ENCODE measurements at regions not wholly inside any gene's neighbourhood (a gene's known extent, or its start where the extent isn't known, plus 50 kb on each side); places are given as distances from the start of the nearest gene placed in this dataset.

DNA sequence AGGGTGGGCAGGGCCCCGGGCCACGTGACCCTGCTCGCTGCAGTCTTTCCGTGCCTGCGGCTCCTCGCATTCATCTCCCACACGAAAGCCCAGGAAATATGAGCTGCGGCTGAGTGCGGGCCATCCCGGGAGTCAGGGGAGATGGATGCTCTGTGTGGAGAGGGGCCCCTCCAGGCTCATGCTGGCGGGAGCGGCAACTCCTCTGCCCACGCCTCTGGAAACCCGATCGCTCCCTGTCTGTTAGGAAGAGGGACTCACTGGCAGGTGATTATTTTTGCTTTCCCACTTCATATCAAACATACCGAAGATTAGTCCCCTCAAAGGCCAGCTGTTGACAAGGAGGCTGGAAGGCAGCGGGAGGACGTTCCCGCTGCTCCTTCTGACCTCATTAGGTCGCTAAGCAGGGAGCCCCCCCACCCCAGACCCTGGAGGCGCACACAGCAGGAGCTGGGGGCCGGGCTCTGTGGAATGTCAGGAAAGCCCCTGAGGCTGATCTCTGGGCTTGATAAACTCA is 228.5 kb downstream of the FOXL1 start:
- no peak for DNase-seq (ENCODE audit: low read depth)

DNA sequence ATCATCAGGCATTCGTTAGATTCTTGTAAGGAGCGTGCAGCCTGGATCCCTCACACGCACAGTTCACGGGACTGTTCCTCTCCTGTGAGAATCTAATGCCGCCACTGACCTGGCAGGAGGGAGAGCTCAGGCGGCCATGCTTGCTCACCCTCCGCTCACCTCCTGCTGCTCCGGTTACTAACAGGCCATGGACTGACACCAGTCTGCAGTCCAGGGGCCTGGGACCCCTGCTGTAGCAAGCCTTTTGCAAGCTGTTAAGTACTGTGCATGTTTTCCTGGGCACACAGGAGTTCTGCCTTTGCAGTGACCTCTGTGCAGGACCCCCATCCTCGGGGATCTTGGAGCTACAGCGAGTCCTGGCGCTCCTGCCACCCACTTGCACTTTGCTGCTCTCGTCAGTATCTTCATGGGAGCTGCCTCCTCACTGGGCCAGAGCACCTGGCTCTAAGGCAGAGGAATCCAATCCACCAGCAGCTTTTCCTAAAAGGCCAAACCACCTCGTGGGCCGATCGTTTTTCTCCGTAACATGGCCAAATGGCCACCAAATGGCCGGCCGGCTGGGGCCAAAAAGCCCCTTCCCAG is 230.6 kb downstream of the FOXL1 start:
- DNase-seq (ENCODE audit: low read depth), result no peak

DNA sequence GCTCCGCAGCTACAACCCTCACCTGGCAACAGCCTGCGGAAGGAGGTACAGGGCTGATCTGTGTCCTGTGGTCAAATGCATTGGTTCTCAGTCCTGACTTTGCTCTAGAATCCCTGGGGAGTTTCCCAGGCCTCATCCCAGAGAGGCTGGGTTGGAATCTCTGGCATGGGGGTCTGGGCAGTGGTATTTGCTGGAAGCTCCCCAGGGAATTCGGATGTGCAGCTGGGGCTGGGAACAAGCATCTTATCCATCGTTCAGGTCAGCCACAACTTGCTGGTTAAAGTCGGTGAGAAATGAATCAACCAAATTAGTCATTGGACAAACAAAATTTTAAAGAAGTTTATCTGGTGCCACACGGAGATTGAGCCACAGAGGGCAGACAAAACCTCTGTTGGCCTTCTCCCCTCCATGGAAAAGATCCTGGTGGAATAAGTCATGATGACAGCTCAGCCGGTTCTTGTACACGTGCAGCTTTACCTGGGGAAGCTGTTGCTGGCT is 231.2 kb downstream of the FOXL1 start:
- DNase-seq (ENCODE audit: low read depth), result no peak

DNA sequence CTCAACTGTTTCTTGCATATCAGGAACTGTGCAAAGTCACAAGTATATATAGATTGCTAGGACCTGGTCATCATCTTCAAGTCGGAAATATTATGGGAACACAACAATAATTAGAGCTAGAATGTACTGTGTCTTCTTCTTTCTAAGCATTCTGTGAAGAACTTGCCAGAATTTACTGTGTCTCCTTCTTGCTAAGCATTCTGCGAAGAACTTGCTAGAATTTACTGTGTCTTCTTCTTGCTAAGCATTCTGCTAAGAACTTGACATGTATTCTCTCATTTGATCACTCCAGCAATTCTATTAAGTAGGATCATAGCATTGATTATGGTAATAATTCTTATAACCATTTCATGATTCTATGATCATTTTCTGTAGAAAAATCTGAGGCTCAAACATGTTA is 231.7 kb downstream of the FOXL1 start:
- DNase-seq (ENCODE audit: low read depth), result no peak

DNA sequence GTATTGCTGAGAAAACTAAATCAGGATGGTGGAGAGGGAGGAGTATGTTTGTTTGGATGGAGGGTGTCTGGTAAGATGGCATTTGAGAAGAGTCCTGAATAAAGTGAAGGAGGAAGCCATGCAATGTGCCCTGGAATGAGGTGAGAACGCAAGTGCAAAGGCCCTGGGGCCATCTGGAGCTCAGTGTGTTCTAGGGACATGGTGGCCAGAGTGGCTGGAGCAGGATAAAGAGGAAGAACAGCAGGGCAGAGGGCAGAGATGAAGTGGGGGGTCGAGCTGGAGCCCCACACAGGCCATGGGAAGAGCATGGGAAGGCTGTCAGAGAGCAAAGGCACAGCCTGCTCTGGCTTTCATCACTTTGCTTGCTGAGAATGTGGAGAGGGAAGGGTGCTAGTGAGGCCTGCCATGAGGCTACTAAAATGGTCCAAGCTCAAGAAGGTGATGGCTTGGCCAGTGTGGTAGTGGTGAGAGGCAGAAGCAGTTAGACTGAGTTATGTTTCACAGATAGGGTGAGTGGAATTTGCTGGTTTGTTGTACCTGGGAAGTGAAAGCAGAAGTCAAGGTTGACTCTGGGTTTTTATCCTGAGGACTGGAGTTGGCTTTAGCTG is 234.1 kb downstream of the FOXL1 start:
- no peak for DNase-seq (ENCODE audit: low read depth)

DNA sequence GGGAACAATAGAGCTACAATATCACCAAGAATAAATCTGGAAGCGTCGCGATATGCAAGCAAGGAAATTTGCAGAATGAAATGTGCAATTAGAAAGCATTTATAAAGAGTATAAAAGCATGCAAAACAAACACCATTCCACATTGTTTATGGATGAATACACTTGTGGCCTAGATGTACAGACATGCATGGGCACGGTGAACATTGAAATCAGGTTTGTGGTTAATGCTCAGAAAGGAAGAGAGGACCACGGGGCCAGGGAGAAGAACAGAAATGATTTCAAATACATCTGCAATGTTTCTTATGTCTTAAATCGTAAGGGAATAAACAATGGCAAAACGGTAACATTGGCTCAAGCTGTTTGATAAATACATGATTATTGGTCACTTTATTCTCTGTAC is 235.9 kb downstream of the FOXL1 start:
- no peak for DNase-seq (ENCODE audit: low read depth)

DNA sequence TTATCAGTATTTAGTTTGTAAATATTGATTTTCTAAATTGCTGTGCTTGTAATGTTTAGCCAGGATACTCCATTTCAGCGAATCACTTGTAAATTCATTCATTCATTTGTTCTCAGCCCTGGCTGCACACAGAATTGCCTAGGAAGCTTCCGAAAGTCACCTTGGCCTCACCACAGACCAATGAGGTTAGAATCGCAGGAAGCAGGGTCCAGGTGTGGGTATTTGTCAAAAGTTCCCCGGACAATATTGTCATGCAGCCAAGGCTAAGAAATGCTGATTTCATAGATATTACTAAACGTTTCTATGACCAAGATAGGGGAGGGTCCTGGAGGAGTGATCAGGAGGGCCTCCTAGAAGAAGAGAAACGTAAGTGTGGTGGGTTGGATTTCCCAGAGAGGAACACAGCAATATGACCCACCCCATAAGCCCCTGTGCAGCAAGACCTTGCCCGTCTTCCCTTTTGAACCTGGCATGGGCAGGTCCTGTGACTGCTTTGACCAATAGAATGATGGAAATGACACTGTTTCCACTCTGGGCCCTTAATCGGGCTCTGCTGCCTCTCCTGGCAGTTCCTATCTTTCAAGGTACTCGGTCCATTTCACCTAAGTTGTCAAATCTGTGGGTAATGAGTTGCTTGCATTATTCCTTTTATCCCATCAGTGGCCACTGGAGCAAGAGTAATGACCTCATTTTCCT is 238.7 kb downstream of the FOXL1 start:
- no peak for DNase-seq (ENCODE audit: low read depth)

DNA sequence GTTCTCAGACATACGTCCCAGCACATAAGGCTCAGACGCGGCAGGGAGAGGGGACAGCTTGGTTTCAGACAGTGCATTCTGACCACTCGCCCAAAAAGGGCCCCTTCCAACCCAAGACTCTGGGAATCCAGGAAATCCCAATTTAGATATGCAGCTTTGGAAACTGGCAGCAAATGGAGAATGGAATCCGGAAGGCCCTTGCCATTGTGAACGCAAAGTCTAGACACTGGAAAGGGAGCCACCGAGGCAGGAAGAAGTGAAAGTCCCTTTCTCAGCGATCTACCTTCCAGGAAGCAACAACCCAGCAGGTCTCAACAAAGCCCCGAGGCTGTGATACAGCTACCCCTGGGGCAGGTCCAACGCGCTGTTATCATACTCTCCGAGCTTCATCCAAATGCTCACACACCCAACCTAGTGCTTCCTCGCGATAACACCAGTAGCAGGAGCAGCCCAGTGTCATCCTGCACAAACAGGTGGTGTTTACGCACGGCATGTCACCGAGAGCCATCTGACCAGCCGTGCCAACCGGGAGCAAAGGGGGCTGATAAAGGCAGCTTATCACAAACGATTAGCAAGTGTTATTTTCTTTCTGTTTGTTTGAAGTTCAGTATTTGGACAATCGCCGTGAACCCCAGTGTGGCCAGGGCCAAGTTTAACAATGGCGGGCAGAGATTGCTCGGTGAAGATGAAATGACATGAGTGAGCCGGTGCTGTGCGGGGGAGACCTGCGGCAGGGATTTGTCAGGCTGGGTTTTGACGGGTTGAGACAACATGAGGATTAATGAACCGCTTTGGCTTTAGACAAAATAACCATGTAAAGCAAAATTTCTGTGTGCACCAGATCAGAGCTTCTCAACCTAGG is 240.6 kb downstream of the FOXL1 start:
- no peak for DNase-seq (ENCODE audit: low read depth)

DNA sequence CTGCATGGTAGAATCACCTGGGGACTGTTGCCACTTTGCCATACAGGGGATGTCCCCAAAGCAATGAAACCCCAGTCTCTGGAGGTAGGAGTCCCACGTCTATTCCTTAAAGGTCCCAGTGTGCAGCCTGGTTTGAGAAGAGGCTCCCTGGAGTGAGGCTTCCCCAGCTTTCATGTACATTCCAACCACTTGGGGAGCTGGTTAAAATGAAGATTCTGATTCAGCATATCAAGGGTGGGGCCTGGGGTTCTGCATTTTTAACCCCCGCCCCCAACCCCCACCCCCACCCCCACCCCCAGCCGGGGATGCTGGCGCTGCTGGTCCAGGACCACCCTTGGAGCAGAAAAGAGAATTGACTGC is 241.2 kb downstream of the FOXL1 start:
- no peak for DNase-seq (ENCODE audit: low read depth)

DNA sequence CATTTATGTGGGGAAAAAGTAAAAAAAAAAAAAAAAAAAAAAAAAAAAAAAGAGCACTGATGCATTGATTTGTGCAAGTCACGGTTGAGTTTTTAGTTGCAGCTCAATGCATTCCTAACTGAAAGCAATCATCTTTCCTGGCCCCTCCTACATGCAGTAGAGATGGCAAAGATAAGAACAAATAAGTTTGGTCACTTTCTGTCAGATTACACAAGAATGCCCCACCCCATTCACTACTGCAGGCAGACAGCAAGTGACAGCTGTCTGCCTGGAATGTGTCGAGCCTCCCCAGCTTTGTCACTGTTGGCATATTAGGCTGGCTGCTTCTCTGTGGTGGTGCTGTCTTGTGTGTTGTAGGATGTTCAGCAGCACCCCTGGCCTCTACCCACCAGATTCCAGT is 243.5 kb downstream of the FOXL1 start:
- DNase-seq (ENCODE audit: low read depth), result no peak

DNA sequence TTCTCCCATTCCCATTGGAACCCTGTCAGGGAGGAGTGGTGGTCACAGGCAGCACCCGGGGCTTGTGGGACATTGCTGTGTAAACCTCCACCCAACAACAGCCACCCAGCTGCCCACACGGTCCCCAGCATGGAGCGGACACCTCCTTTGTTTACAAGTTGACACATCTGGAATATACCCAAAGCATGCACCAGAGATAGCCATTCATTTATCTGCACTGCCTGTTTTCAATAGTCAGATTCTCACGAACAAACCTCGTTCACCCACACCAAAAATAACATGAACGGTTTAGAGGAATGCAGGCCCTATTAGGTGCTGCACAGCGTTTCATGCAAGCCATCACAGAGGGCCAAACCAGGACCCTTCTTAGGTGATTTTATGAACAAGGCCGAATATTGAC is 244.8 kb downstream of the FOXL1 start:
- DNase-seq (ENCODE audit: low read depth), result no peak

DNA sequence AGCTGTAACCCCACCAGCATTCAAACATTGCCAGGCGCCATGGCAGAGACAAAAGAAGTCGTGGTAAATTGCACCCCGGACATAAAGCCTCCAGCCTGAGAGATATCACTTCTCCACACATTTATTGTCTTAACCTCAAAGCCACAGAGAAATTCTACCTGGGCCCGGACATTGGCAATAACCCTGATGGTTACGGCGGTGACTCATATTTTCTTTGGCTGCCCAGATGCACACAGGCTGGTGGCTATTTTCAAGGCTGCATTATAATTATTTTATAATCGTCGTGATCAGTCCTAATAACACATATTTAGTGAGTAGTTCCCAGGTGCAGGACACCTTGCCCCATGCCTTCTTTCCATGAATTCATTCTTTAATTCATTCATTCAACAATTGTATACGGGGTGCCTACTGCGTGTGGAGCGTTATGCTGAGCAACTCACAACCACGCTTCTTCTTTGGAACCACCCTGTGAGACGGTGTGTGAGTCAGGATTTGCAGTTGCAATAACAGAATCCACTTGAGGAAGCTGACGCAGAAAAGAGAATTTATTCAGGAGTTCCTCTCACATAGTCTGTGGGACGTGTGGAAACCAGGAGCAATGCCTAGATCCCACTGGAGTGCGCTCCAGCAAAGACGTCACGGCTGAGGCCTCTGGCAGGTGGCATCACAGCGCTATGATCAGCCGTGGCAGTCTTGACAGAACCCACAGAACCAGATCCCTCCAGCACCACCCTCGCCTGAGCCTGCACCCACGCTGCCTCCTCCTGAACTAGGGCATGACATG is 245.7 kb downstream of the FOXL1 start:
- no peak for DNase-seq (ENCODE audit: low read depth)

DNA sequence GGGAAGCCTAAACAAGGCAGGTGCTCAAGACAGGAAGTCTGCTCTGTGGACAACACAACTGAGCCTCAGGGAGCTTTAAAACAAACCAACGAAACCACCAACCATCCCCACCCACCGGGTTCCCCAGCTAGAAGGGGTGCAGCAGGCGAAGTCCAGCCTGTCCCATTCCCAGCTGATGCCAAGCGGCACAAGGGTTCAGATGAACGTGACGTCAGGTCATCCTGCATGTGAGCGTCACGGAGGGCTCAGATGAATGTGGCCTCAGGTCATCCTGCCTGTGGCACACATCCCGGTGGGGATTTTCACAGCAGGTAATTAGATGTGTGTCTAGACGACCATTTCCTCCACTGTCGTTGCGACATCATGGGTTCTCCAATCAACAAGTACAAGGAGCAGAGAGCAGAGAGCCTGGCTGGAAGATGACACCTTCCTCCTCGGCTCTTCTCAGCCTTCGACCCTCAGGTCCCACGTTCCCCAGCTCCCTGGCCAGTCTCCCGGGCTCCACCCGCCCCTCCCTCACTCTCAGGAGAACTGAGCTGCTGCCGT is 246.5 kb downstream of the FOXL1 start:
- no peak for DNase-seq (ENCODE audit: low read depth)

DNA sequence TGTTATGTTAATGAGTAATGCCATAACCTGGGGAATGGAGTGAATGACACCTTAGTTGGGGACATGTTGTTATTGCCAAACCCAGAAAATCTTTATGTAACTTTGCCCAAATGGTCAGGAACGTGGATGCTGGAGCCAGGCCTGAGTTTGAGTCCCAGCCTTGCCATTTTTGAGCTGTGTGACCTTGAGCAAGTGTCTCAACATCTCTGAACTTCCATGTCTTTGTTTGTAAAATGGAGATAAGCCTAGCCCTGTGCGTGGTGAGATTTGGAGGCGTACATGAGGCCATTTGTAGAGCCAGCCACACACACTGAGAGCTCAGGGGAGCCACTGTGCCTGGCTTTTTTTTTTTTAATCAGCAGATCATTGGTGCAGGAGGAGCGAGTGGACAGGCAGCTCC is 247.3 kb downstream of the FOXL1 start:
- DNase-seq (ENCODE audit: low read depth), result no peak

DNA sequence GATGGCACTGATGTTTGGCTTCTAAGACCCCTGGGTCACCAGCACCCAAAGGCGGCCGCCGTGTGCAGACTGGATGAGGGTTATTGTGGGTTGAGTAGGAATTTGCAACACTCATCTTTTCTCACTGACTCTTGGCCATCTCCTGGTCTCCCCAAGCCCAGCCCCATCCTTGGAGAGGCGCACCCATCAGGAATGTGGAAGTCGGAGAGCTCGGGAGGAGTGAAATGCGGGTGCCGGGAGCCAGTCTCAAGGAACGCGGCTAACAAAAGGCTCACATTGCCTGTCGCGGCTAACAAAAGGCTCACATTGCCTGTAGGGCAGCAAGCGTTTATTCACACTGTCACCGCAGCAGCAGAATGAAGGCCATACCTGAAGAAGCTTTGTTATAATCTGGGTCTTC is 248.6 kb downstream of the FOXL1 start:
- no peak for DNase-seq (ENCODE audit: low read depth)

DNA sequence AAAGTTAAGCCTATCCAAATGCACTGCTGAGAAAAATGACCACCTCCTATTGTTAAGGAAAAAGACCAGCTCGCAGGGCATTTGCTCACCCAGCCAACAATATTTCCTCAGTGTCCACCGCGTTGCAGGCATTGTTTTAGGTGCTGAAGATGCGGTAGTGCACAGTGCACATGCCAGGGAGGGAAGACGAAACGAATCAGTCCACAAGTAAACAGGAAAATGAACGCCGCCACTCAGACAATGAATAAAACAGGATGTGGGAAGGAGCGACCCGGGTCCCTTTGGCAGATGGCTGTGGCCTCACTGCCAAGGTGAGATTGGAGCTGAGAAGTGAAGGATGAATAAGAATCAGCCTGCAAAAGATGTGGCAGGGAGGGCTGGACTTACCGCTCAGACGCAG is 249.2 kb downstream of the FOXL1 start:
- no peak for DNase-seq (ENCODE audit: low read depth)

DNA sequence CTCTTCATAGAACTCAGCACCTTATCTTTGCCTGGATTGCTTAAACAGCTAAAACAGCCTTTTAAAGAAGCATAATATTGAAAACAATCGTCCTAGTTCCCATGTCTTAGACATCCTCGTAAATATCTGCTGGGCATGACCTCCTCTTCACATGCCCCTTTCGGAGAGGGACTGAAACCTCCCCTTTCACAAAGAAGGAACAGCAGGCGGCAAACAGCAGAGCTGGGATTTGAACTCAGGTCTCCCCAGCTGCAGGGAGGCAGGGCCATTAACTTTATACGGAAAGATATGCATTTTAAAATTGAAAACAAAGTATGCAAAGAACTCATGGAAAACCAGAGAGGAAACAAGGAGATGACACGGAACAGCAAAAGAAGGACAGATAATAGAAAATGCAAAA is 249.9 kb downstream of the FOXL1 start:
- DNase-seq (ENCODE audit: low read depth), result no peak

DNA sequence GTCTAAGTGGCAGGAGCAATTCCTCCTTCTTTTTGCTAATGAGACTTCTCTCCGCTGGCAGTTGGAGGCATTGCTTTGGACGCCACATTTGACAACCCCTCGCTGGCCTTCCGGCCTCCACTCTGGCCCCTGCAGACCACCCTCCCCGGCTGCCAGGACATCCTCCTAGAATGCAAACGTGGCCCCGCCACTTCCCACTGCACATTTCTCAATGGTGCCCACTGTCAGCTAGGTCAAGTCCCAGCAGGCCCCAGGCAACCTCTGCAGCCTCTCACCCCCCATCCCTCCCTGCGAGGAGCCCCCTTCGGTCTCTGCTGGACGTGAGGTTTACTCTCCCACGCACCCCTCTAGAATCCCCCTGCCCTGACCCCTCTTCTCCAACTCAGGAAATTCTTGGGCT is 250.3 kb downstream of the FOXL1 start:
- DNase-seq (ENCODE audit: low read depth), result no peak

DNA sequence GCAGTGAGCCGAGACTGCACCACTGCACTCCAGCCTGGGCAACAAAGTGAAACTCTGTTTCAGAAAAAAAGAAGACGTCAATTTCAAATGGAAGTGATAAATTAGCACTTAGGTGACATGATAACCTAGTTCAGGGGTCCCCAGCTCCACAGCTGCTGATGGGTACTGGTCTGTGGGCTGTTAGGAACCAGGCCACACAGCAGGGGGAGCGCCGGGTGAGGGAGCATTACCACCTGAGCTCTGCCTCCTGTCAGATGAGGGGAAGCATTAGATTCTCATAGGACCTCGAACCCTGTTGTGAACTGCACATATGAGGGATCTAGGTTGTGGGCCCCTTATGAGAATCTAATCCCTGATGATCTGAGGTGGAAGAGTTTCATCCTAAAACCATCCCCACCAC is 253.0 kb downstream of the FOXL1 start:
- no peak for DNase-seq (ENCODE audit: low read depth)

DNA sequence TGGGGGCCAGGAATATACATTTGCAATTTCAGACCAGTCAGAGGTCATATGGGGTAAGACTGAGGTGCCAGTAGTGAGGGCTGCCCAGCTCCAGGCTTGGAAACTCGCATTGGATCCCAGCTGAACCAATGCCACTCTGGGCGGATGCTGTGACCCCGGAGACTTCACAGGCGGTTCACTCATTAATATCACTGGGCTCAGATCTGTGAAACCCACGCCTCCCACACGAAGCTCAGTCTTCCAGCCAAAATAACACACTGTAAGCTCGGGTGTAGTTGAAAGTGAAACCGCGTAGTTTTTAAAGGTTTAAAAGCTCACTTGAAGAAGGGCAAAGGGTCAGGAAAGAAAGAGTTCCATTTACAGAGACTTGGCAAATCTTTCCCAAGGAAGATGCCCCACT is 254.8 kb downstream of the FOXL1 start:
- DNase-seq (ENCODE audit: low read depth), result no peak

DNA sequence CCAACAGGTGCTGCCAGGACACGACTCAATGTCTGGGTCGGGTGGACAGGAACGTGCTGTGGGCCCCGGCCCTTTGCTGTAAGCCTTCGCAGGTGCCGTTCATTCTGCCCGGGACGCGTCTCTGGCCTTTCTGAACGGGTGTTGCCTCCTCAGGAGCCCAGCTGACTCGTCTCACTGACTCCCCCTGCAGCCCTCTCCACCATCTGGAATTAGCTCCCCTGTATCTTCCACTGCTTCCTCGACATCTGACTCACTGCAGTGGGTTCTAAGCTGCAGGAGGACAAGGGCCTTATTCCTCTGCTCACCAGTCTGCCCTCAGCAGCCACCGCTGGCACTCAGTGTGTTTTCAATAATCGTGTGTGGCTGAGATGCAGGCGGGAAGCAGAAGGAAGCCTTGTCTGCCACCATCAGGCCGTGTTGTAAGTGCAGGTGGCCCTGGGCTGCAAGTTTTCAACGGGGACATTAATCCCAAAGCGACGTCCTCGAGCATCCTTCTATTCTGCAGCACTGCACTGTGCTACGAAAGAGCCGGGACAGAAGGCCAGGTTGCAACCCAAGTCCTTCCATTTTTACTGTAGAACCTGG is 256.2 kb downstream of the FOXL1 start:
- DNase-seq (ENCODE audit: low read depth), result no peak
